NCI-H524 treated with DMSO at 0.1 percent for 48 hours (cell line): ENCODE measurements at regions not wholly inside any gene's neighbourhood (a gene's known extent, or its start where the extent isn't known, plus 50 kb on each side); places are given as distances from the start of the nearest gene placed in this dataset.

Source experiments
- DNase-seq: peaks from one replicate; lab custom pipeline; 2025; lab: John Stamatoyannopoulos, UW

- DNase-seq, result no peak
These were observed 76.4 kb downstream of the RHOB start for GRCh38 chr2:20523073-20523798.

GRCh38 chr2:20523799-20524187 lies 76.9 kb downstream of the RHOB start:
- DNase-seq, result no peak

- no peak for DNase-seq
These were observed 77.7 kb downstream of the RHOB start for GRCh38 chr2:20524412-20525040.

- no peak for DNase-seq
These were observed 78.5 kb downstream of the RHOB start for GRCh38 chr2:20525041-20526035.

GRCh38 chr2:20526160-20526559 lies 79.3 kb downstream of the RHOB start:
- DNase-seq, result no peak

GRCh38 chr2:20526708-20527107 lies 79.8 kb downstream of the RHOB start:
- no peak for DNase-seq

GRCh38 chr2:20528713-20529112 lies 81.8 kb downstream of the RHOB start:
- no peak for DNase-seq

GRCh38 chr2:20530520-20530919 lies 83.6 kb downstream of the RHOB start:
- no peak for DNase-seq

- no peak for DNase-seq
These were observed 84.9 kb downstream of the RHOB start for GRCh38 chr2:20531633-20532262.

GRCh38 chr2:20532634-20533437 lies 86.0 kb downstream of the RHOB start:
- no peak for DNase-seq

GRCh38 chr2:20533993-20534622 lies 87.2 kb downstream of the RHOB start:
- no peak for DNase-seq

- DNase-seq, result no peak
These were observed 88.3 kb downstream of the RHOB start for GRCh38 chr2:20534913-20535801.

GRCh38 chr2:20536619-20537422 lies 89.9 kb downstream of the RHOB start:
- DNase-seq, result no peak

GRCh38 chr2:20537423-20538307 lies 90.8 kb downstream of the RHOB start:
- DNase-seq, result no peak

GRCh38 chr2:20538308-20539132 lies 91.6 kb downstream of the RHOB start:
- DNase-seq, result peak; percentile 88

- no peak for DNase-seq
These were observed 92.4 kb downstream of the RHOB start for GRCh38 chr2:20539133-20539719.
